ENCODE measurements at regions not wholly inside any gene's neighbourhood (a gene's known extent, or its start where the extent isn't known, plus 50 kb on each side); places are given as distances from the start of the nearest gene placed in this dataset.

- DNase-seq (ENCODE audit: low spot score): peak; percentile 54
- TF ChIP-seq CTCF (IDR thresholded peaks at IDR 0.05; ENCODE audit: extremely low read depth, missing control alignments): peak; percentile 4
Measured at GRCh38 chr14:76644855-76645518, 116.3 kb upstream of the VASH1 start.

- DNase-seq (ENCODE audit: low spot score): peak; percentile 65
- peak; percentile 79 for TF ChIP-seq CTCF (IDR thresholded peaks at IDR 0.05; ENCODE audit: extremely low read depth, missing control alignments)
Measured at GRCh38 chr14:76647697-76648298, 113.5 kb upstream of the VASH1 start.

GRCh38 chr14:76651410-76652055 is 109.7 kb upstream of the VASH1 start:
- no peak for DNase-seq (ENCODE audit: low spot score)
- no peak for TF ChIP-seq CTCF (IDR thresholded peaks at IDR 0.05; ENCODE audit: extremely low read depth, missing control alignments)

GRCh38 chr14:76653875-76654572 is 107.2 kb upstream of the VASH1 start:
- DNase-seq (ENCODE audit: low spot score): no peak
- no peak for TF ChIP-seq CTCF (IDR thresholded peaks at IDR 0.05; ENCODE audit: extremely low read depth, missing control alignments)

GRCh38 chr14:76654573-76655108 is 106.6 kb upstream of the VASH1 start:
- no peak for DNase-seq (ENCODE audit: low spot score)
- no peak for TF ChIP-seq CTCF (IDR thresholded peaks at IDR 0.05; ENCODE audit: extremely low read depth, missing control alignments)

- DNase-seq (ENCODE audit: low spot score): no peak
- TF ChIP-seq CTCF (IDR thresholded peaks at IDR 0.05; ENCODE audit: extremely low read depth, missing control alignments): no peak
Measured at GRCh38 chr14:76655331-76655730, 105.9 kb upstream of the VASH1 start.

All from GM20000 (cell line).